NB4 (cell line): ENCODE measurements at regions not wholly inside any gene's neighbourhood (a gene's known extent, or its start where the extent isn't known, plus 50 kb on each side); places are given as distances from the start of the nearest gene placed in this dataset.

Experiments used
- MYC ChIP-seq: IDR thresholded peaks from 2 replicates; pipeline ENCODE4 v1.6.1; 2011; ENCODE audit warnings: low read depth, low read length
- POLR2A ChIP-seq: IDR thresholded peaks from 2 replicates; pipeline ENCODE4 v1.6.1; 2011; ENCODE audit warnings: mild to moderate bottlenecking; ENCODE audit not compliant: insufficient read length; ENCODE audit errors: extremely low read depth

GRCh38 chr1:185634704-185635103 is 99.5 kb upstream of the HMCN1 start:
- TF ChIP-seq POLR2A, result no peak
- TF ChIP-seq MYC, result no peak
